Neural cell (in vitro differentiated cells): ENCODE measurements at regions not wholly inside any gene's neighbourhood (a gene's known extent, or its start where the extent isn't known, plus 50 kb on each side); places are given as distances from the start of the nearest gene placed in this dataset.
A peak's percentile ranks its signal among the peaks of the same experiment; 100 is the strongest.

ENCODE experiments used
- H2AFZ ChIP-seq: fragments of 200-600, 300-800 bp; sonication (generic), shearing (Covaris generic); 2 replicates; pipeline ENCODE4 v1.6.0; 2014; ENCODE audit warnings: low read depth, mild to moderate bottlenecking, antibody characterized with exemption, low read length, moderate library complexity
- H3F3A ChIP-seq: fragments of 200-600 bp; shearing (Covaris generic); 2 replicates; pipeline ENCODE4 v1.6.1; 2016; ENCODE audit warnings: mild to moderate bottlenecking, moderate library complexity, mixed read lengths, antibody characterized with exemption, low read length; ENCODE audit not compliant: insufficient read depth, poor library complexity, severe bottlenecking
- H3K27ac ChIP-seq: fragments of 200-600, 300-800 bp; sonication (generic), shearing (Covaris generic); 2 replicates; pipeline ENCODE4 v1.5.1; 2014; ENCODE audit warnings: mild to moderate bottlenecking, low read length, moderate library complexity
- H3K27me3 ChIP-seq: fragments of 300-800, 200-600 bp; sonication (generic), shearing (Covaris generic); 2 replicates; pipeline ENCODE4 v1.6.0; 2014; ENCODE audit warnings: mild to moderate bottlenecking, low read depth, low read length, moderate library complexity; ENCODE audit not compliant: insufficient read depth
- H3K36me3 ChIP-seq: fragments of 300-800, 200-600 bp; sonication (generic), shearing (Covaris generic); 2 replicates; pipeline ENCODE4 v1.5.1; 2014; ENCODE audit warnings: mild to moderate bottlenecking, antibody characterized with exemption, low read length, moderate library complexity; ENCODE audit not compliant: insufficient read depth
- H3K4me2 ChIP-seq: fragments of 300-800, 200-600 bp; sonication (generic), shearing (Covaris generic); 2 replicates; pipeline ENCODE4 v1.6.0; 2014; ENCODE audit warnings: mild to moderate bottlenecking, low read length
- H3K4me3 ChIP-seq: fragments of 300-800, 200-600 bp; sonication (generic), shearing (Covaris generic); 2 replicates; pipeline ENCODE4 v1.5.1; 2014; ENCODE audit warnings: mild to moderate bottlenecking, low read length, moderate library complexity
- H3K79me2 ChIP-seq: fragments of 200-600 bp; shearing (Covaris generic); replicated peaks from 2 replicates; pipeline ENCODE4 v1.6.0; 2014; ENCODE audit warnings: mild to moderate bottlenecking, low read length, moderate library complexity; ENCODE audit not compliant: insufficient read depth
- H3K9ac ChIP-seq: fragments of 300-800, 200-600 bp; sonication (generic), shearing (Covaris generic); 2 replicates; pipeline ENCODE4 v1.6.1; 2016; ENCODE audit warnings: mild to moderate bottlenecking, low read length, mixed read lengths
- H3K9me2 ChIP-seq: fragments of 200-600 bp; shearing (Covaris generic); 2 replicates; pipeline ENCODE4 v1.6.1; 2016; ENCODE audit warnings: mild to moderate bottlenecking, low read length, mixed read lengths; ENCODE audit not compliant: insufficient read depth
- H3K9me3 ChIP-seq: fragments of 200-600, 300-800 bp; sonication (generic), shearing (Covaris generic); 2 replicates; pipeline ENCODE4 v1.6.1; 2016; ENCODE audit warnings: mild to moderate bottlenecking, mixed run types, low read length, moderate library complexity, mixed read lengths
- H4K20me1 ChIP-seq: fragments of 200-600 bp; shearing (Covaris generic); 2 replicates; pipeline ENCODE4 v1.6.1; 2016; ENCODE audit warnings: mild to moderate bottlenecking, mixed run types; ENCODE audit not compliant: insufficient read depth
- EP300 ChIP-seq: fragments of 450-650 bp; conservative IDR thresholded peaks from 2 replicates; pipeline ENCODE4 v1.6.1; 2014; ENCODE audit warnings: antibody characterized with exemption, mild to moderate bottlenecking, moderate library complexity; ENCODE audit not compliant: poor library complexity, severe bottlenecking
- EZH2 ChIP-seq: fragments of 200-600, 300-800 bp; shearing (Covaris generic), sonication (generic); IDR thresholded peaks from 2 replicates; pipeline ENCODE4 v1.6.1; 2014; ENCODE audit warnings: antibody characterized with exemption, low read length, borderline replicate concordance, mild to moderate bottlenecking; ENCODE audit not compliant: insufficient read depth, poor library complexity, severe bottlenecking
- MXI1 ChIP-seq: fragments of 450-650 bp; conservative IDR thresholded peaks from 2 replicates; pipeline ENCODE4 v1.6.1; 2014; ENCODE audit warnings: antibody characterized with exemption, mild to moderate bottlenecking; ENCODE audit not compliant: poor library complexity, severe bottlenecking
- POLR2AphosphoS5 ChIP-seq: IDR thresholded peaks from 2 replicates; pipeline ENCODE4 v1.6.1; 2012
- RAD21 ChIP-seq: fragments of 450-650 bp; conservative IDR thresholded peaks from 2 replicates; pipeline ENCODE4 v1.6.1; 2014; ENCODE audit warnings: antibody characterized with exemption, mild to moderate bottlenecking, moderate library complexity
- REST ChIP-seq: IDR thresholded peaks from 2 replicates; pipeline ENCODE4 v1.6.1; 2012; ENCODE audit warnings: borderline replicate concordance
- SMC3 ChIP-seq: fragments of 450-650 bp; conservative IDR thresholded peaks from 2 replicates; pipeline ENCODE4 v1.6.1; 2014; ENCODE audit warnings: antibody characterized with exemption, mild to moderate bottlenecking, moderate library complexity; ENCODE audit not compliant: poor library complexity
- TAF1 ChIP-seq: IDR thresholded peaks from 2 replicates; pipeline ENCODE4 v1.6.1; 2012; ENCODE audit warnings: low read depth
- TF ChIP-seq, protein P1 (sequence below): fragments of 450-650 bp; IDR thresholded peaks from 2 replicates; pipeline ENCODE4 v1.5.1; 2014; ENCODE audit warnings: antibody characterized with exemption, mild to moderate bottlenecking, moderate library complexity; ENCODE audit not compliant: poor library complexity, severe bottlenecking

- Histone ChIP-seq H3K27me3 (no peaks in the 10 kb centered on the region), H3K4me2 (no peak overlapping the region), H3K79me2 (no peaks in the 10 kb centered on the region), H3K9ac (no peak overlapping the region), H2AFZ (no peak overlapping the region), H3K4me3 (no peak overlapping the region), H3K9me3 (no peaks in the 10 kb centered on the region), H3K9me2 (no peaks in the 10 kb centered on the region), H3F3A (no peaks in the 10 kb centered on the region), H3K36me3 (no peaks in the 10 kb centered on the region), H4K20me1 (no peaks in the 10 kb centered on the region), H3K27ac (no peak overlapping the region)
- TF ChIP-seq TAF1 (no peak), SMC3 (peak; percentile 83), EP300 (no peak), RAD21 (peak; percentile 75)
- TF ChIP-seq, protein P1, sequence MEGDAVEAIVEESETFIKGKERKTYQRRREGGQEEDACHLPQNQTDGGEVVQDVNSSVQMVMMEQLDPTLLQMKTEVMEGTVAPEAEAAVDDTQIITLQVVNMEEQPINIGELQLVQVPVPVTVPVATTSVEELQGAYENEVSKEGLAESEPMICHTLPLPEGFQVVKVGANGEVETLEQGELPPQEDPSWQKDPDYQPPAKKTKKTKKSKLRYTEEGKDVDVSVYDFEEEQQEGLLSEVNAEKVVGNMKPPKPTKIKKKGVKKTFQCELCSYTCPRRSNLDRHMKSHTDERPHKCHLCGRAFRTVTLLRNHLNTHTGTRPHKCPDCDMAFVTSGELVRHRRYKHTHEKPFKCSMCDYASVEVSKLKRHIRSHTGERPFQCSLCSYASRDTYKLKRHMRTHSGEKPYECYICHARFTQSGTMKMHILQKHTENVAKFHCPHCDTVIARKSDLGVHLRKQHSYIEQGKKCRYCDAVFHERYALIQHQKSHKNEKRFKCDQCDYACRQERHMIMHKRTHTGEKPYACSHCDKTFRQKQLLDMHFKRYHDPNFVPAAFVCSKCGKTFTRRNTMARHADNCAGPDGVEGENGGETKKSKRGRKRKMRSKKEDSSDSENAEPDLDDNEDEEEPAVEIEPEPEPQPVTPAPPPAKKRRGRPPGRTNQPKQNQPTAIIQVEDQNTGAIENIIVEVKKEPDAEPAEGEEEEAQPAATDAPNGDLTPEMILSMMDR, result peak; percentile 67
Observed at GRCh38 chr17:70552230-70552981, 383.1 kb downstream of the KCNJ2 start.

- H3K9me2 ChIP-seq, result no peaks in the 10 kb centered on the region
- no peaks in the 10 kb centered on the region for H4K20me1 ChIP-seq
- no peaks in the 10 kb centered on the region for H3K36me3 ChIP-seq
- no peaks in the 10 kb centered on the region for H3K79me2 ChIP-seq
- no peaks in the 10 kb centered on the region for H3K27me3 ChIP-seq
- no peaks in the 10 kb centered on the region for H3F3A ChIP-seq
- no peak overlapping the region for H3K4me2 ChIP-seq
- TF ChIP-seq TAF1 (no peak), SMC3 (no peak), EZH2 (no peak), MXI1 (no peak), POLR2AphosphoS5 (no peak), RAD21 (no peak), REST (no peak), EP300 (no peak)
- TF ChIP-seq, protein P1, result no peak
- H3K4me3 ChIP-seq, result no peak overlapping the region
- H3K9me3 ChIP-seq, result no peaks in the 10 kb centered on the region
- no peak overlapping the region for H3K27ac ChIP-seq
- H3K9ac ChIP-seq, result no peak overlapping the region
- no peak overlapping the region for H2AFZ ChIP-seq
Observed at GRCh38 chr17:70552982-70553334, 383.6 kb downstream of the KCNJ2 start.
